Stimulated activated CD4-positive, alpha-beta T cell treated with anti-CD3 and anti-CD28 coated beads, Interleukin-4, amount 100 ng/mL, for 24 hours (primary cell): ENCODE measurements at regions not wholly inside any gene's neighbourhood (a gene's known extent, or its start where the extent isn't known, plus 50 kb on each side); places are given as distances from the start of the nearest gene placed in this dataset.
"Not testable (repeated sequence)": the region's sequence is repeated elsewhere in the genome, so short reads cannot be mapped to it uniquely, and the experiment has no call there.

Source experiments
- DNase-seq: peaks from one replicate; pipeline ENCODE4 v3.0.0-alpha.2; 2020

- DNase-seq = no peak
Measured at GRCh38 chr14:89484051-89484844, 67.2 kb upstream of the FOXN3 start.

- no peak for DNase-seq
Measured at GRCh38 chr14:89481196-89481595, 64.2 kb upstream of the FOXN3 start.

GRCh38 chr14:89480278-89480677, 63.2 kb upstream of the FOXN3 start:
- DNase-seq = no peak

- no peak for DNase-seq
Measured at GRCh38 chr14:89479802-89480201, 62.8 kb upstream of the FOXN3 start.

- no peak for DNase-seq
Measured at GRCh38 chr14:89477391-89477790, 60.4 kb upstream of the FOXN3 start.

GRCh38 chr14:89476354-89476896, 59.4 kb upstream of the FOXN3 start:
- DNase-seq = no peak

- no peak for DNase-seq
Measured at GRCh38 chr14:89474464-89474863, 57.4 kb upstream of the FOXN3 start.

- no peak for DNase-seq
Measured at GRCh38 chr14:89473989-89474388, 57.0 kb upstream of the FOXN3 start.

GRCh38 chr14:89473569-89473968, 56.5 kb upstream of the FOXN3 start:
- DNase-seq = no peak

GRCh38 chr14:89470401-89470800, 53.4 kb upstream of the FOXN3 start:
- no peak for DNase-seq

- DNase-seq = no peak
Measured at GRCh38 chr14:89469210-89470198, 52.5 kb upstream of the FOXN3 start.

- no peak for DNase-seq
Measured at GRCh38 chr14:89468566-89468965, 51.5 kb upstream of the FOXN3 start.

- not testable (repeated sequence) for DNase-seq
Measured at GRCh38 chr14:89468030-89468429, 51.0 kb upstream of the FOXN3 start.

GRCh38 chr14:89466944-89467343, 49.9 kb upstream of the FOXN3 start:
- no peak for DNase-seq
